Thoracic aorta (tissue), 2 donors: ENCODE measurements at regions not wholly inside any gene's neighbourhood (a gene's known extent, or its start where the extent isn't known, plus 50 kb on each side); places are given as distances from the start of the nearest gene placed in this dataset.
"Not testable (repeated sequence)": the region's sequence is repeated elsewhere in the genome, so short reads cannot be mapped to it uniquely, and the experiment has no call there.

ENCODE experiments used
- ATAC-seq: fragments of 150-250 bp; one replicate; pipeline ENCODE4 v1.8.0; 2017; ENCODE audit warnings: low read depth; ENCODE audit not compliant: insufficient number of reproducible peaks, low FRiP score
- DNase-seq: peaks from one replicate; pipeline ENCODE4 v3.0.0-alpha.2; 2020; ENCODE audit warnings: low spot score
- H3K27ac ChIP-seq, 2 donors: fragments of 200-600 bp; sonication (generic); 1 replicate in 1 of 2; 2 replicates in 1 of 2; pipeline ENCODE4 v1.5.1; 2016; ENCODE audit warnings: mild to moderate bottlenecking in 2 of 2, moderate library complexity in 2 of 2
- H3K27me3 ChIP-seq: fragments of 200-600 bp; sonication (generic); replicated peaks from 2 replicates; pipeline ENCODE4 v1.6.0; 2016; ENCODE audit warnings: mild to moderate bottlenecking; ENCODE audit not compliant: insufficient read depth
- H3K36me3 ChIP-seq: fragments of 200-600 bp; sonication (generic); one replicate; pipeline ENCODE4 v1.5.1; 2016
- H3K4me1 ChIP-seq, 2 donors: fragments of 200-600 bp; sonication (generic); 1 replicate in 1 of 2; 2 replicates in 1 of 2; pipeline versions ENCODE4 v1.5.1 to v1.6.0; 2016; ENCODE audit warnings: low read depth in 2 of 2, mild to moderate bottlenecking in 1 of 2; ENCODE audit not compliant: control insufficient read depth in 1 of 2
- H3K4me3 ChIP-seq: fragments of 200-600 bp; sonication (generic); 2 replicates; pipeline ENCODE4 v1.5.1; 2016; ENCODE audit warnings: mild to moderate bottlenecking
- H3K9me3 ChIP-seq: fragments of 200-600 bp; sonication (generic); 2 replicates; pipeline ENCODE4 v1.5.1; 2016
- CTCF ChIP-seq: fragments of 200-600 bp; sonication (generic); IDR thresholded peaks from one replicate; pipeline ENCODE4 v1.5.1; 2019; ENCODE audit warnings: antibody characterized with exemption

GRCh38 chr5:62224987-62225601, 80.9 kb upstream of the KIF2A start:
- H3K9me3 ChIP-seq, DNase-seq, H3K4me3 ChIP-seq, ATAC-seq, H3K36me3 ChIP-seq, H3K27ac ChIP-seq, H3K27me3 ChIP-seq, H3K4me1 ChIP-seq: not testable (repeated sequence)
- TF ChIP-seq CTCF, result peak; percentile 37

- not testable (repeated sequence) for ATAC-seq
Observed at GRCh38 chr5:62230876-62231388, 75.1 kb upstream of the KIF2A start.

DNA sequence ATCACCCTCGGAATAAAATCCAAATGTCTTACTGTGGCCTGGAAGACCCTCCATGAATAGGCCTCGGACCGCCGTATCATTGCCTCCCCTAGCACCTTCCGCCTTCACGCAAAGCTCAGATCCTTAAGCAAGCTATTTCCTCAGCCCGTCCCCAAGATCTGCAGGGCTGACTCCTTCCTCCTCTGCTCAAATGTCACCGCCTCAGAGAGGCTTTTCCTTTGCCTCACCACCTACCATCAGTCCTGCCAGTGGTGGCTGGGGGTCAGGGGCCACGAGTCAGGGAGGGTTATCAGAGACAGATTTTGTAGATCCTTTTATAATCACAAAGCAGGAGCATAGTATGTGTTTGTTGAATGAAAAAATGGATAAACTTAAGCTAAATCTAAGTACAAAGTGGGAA, 74.4 kb upstream of the KIF2A start:
- Histone ChIP-seq H3K27me3 (no peaks in the 10 kb centered on the region), H3K4me1 (peaks cover 3 to 26% of the 10 kb centered on the region in 2 donors), H3K9me3 (no peaks in the 10 kb centered on the region), H3K4me3 (no peak overlapping the region), H3K27ac (no peak overlapping the region), H3K36me3 (no peaks in the 10 kb centered on the region)
- DNase-seq (no peak), ATAC-seq (no peak)
- no peak for TF ChIP-seq CTCF

More at GRCh38 chr5:62230876-62231388, 75.1 kb upstream of the KIF2A start:
- not testable (repeated sequence) for H3K27me3 ChIP-seq, H3K9me3 ChIP-seq, H3K27ac ChIP-seq, H3K4me3 ChIP-seq, H3K36me3 ChIP-seq, DNase-seq
- H3K4me1 ChIP-seq, result peaks cover 0 to 19% of the 10 kb centered on the region in 2 donors

DNA sequence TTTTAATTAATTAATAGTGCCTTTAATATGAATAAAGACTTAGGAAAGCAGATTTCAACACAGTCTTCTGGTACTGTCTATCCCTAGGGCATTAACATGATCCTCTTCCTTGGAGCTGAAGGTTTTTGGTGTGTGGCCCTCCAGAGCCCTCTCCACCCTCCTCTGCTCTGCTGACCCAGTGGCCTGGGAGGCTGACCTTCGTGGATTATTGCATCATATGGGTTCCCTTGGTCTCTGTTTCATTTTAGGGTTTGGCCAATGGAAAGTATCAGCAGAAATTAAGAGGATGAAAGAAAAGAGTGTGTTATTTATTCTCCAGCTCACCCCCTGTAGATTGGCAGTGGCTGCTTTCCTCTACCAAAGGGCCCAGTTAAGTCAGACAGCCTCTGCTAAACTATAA, 73.8 kb upstream of the KIF2A start:
- not testable (repeated sequence) for H3K27me3 ChIP-seq, ATAC-seq, DNase-seq, H3K9me3 ChIP-seq, H3K36me3 ChIP-seq, H3K27ac ChIP-seq, H3K4me3 ChIP-seq
- peaks cover 4 to 30% of the 10 kb centered on the region in 2 donors for H3K4me1 ChIP-seq

- peak overlapping the region in 1 of 2 donors; percentile 7 for H3K27ac ChIP-seq
- ATAC-seq, result peak; percentile 74
Observed at GRCh38 chr5:62233083-62234046, 72.6 kb upstream of the KIF2A start.

DNA sequence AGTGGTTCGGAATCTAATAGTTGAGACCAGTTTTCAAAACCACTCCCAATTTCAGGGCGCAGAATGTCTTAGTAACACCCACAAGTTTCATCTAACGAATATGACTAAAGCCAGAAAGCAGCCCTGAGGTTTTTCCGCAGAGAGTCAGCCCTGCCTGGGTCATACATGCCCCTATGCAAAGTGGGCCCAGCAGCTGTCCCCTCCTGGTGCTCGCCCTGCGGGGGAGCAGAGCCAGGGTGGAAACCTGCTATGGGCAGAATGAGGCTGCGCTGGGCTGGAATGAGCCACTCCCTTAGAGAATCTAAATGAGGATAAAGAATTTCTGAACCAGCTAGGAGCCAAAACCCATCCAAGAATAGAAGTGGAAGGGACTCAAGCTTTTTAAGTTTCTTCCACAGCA, 69.4 kb upstream of the KIF2A start:
- H3K36me3 ChIP-seq, ATAC-seq, H3K9me3 ChIP-seq, DNase-seq, H3K27me3 ChIP-seq: not testable (repeated sequence)
- Histone ChIP-seq H3K27ac (peak overlapping the region; percentile 49 to 56), H3K4me3 (peak overlapping the region; percentile 45), H3K4me1 (peaks cover 4 to 32% of the 10 kb centered on the region in 2 donors)

More at GRCh38 chr5:62233083-62234046, 72.6 kb upstream of the KIF2A start:
- H3K4me1 ChIP-seq, result peaks cover 4 to 32% of the 10 kb centered on the region in 2 donors
- not testable (repeated sequence) for H3K27me3 ChIP-seq, DNase-seq, H3K36me3 ChIP-seq, H3K9me3 ChIP-seq, H3K4me3 ChIP-seq

DNA sequence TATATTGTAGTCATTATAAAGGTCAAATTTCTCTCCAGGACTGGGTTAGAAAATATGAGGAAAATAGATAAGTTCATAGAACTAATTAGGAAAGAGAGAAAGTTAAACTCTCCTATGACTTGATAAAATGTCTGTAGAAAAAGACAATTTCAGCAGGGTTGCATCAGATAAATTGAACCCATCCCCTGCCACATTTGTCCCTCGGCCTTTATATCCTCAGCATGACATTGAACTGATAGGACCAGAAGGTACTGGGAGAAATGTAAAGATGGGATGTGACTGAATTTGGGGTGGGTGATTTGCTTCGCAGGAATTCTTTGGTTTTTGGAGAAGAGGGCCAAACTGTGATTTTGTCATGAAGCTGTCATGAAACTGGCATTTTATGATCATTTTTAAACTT, 68.1 kb upstream of the KIF2A start:
- peaks cover 4 to 29% of the 10 kb centered on the region in 2 donors for H3K4me1 ChIP-seq
- not testable (repeated sequence) for H3K27me3 ChIP-seq, ATAC-seq, H3K4me3 ChIP-seq, H3K27ac ChIP-seq, DNase-seq, H3K9me3 ChIP-seq, H3K36me3 ChIP-seq

DNA sequence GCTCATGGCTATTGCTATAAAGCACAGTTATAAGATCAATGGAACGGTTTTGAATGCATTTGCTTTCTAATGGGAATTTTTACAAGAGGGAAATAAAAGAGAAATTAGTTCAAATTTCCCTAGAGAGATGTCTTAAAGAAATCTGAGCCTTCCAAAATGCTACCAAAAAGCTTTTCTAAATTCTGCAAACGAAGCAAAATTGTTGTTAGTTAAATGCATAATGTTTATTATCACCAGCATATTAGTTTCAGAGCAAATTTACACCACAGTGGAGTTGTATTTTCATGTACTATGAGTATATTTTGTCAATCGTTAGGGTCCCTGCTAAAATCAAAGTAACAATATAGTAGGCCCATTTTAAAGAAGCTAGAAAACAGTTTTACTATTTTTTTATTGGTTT, 67.4 kb upstream of the KIF2A start:
- ATAC-seq, H3K27ac ChIP-seq, H3K36me3 ChIP-seq, H3K27me3 ChIP-seq, H3K4me3 ChIP-seq, H3K9me3 ChIP-seq, DNase-seq: not testable (repeated sequence)
- H3K4me1 ChIP-seq, result peaks cover 4 to 24% of the 10 kb centered on the region in 2 donors

- H3K4me1 ChIP-seq, result peaks cover 4 to 18% of the 10 kb centered on the region in 2 donors
- ATAC-seq, H3K27me3 ChIP-seq, H3K36me3 ChIP-seq, H3K27ac ChIP-seq, H3K4me3 ChIP-seq, H3K9me3 ChIP-seq, DNase-seq: not testable (repeated sequence)
Observed at GRCh38 chr5:62240494-62240893, 65.5 kb upstream of the KIF2A start.

GRCh38 chr5:62242000-62242399, 64.0 kb upstream of the KIF2A start:
- DNase-seq, H3K36me3 ChIP-seq, H3K4me1 ChIP-seq, H3K27me3 ChIP-seq, H3K9me3 ChIP-seq, ATAC-seq, H3K4me3 ChIP-seq, H3K27ac ChIP-seq: not testable (repeated sequence)
